HG03342 (cell line): ENCODE measurements at regions not wholly inside any gene's neighbourhood (a gene's known extent, or its start where the extent isn't known, plus 50 kb on each side); places are given as distances from the start of the nearest gene placed in this dataset.

ENCODE experiments used
- ATAC-seq: cut with Tn5 transposase; IDR thresholded peaks from one replicate; pipeline ENCODE4 v1.9.1; 2021; ENCODE audit warnings: mild to moderate bottlenecking, moderate library complexity; ENCODE audit not compliant: unreplicated experiment

GRCh38 chr21:32881458-32881857 is 109.9 kb upstream of the PAXBP1 start:
- no peak for ATAC-seq

GRCh38 chr21:32884062-32884461 is 112.5 kb upstream of the PAXBP1 start:
- ATAC-seq = no peak

- ATAC-seq = no peak
Measured at GRCh38 chr21:32886339-32886738, 114.8 kb upstream of the PAXBP1 start.

GRCh38 chr21:32887026-32887425 is 115.5 kb upstream of the PAXBP1 start:
- ATAC-seq = no peak

- ATAC-seq = no peak
Measured at GRCh38 chr21:32888971-32889370, 117.4 kb upstream of the PAXBP1 start.

- ATAC-seq = no peak
Measured at GRCh38 chr21:32889596-32889995, 118.0 kb upstream of the PAXBP1 start.

GRCh38 chr21:32894321-32894720 is 122.8 kb upstream of the PAXBP1 start:
- ATAC-seq = no peak

- ATAC-seq = no peak
Measured at GRCh38 chr21:32900814-32901213, 124.9 kb upstream of the OLIG2 start.

- ATAC-seq = no peak
Measured at GRCh38 chr21:32907521-32907920, 118.2 kb upstream of the OLIG2 start.

- ATAC-seq = no peak
Measured at GRCh38 chr21:32908534-32908933, 117.2 kb upstream of the OLIG2 start.

- ATAC-seq = no peak
Measured at GRCh38 chr21:32909393-32909792, 116.3 kb upstream of the OLIG2 start.

- ATAC-seq = no peak
Measured at GRCh38 chr21:32914424-32915039, 111.2 kb upstream of the OLIG2 start.

- ATAC-seq = no peak
Measured at GRCh38 chr21:32915099-32915498, 110.6 kb upstream of the OLIG2 start.

- no peak for ATAC-seq
Measured at GRCh38 chr21:32916088-32916487, 109.6 kb upstream of the OLIG2 start.

GRCh38 chr21:32916522-32917099 is 109.1 kb upstream of the OLIG2 start:
- ATAC-seq = no peak

GRCh38 chr21:32917362-32918135 is 108.2 kb upstream of the OLIG2 start:
- ATAC-seq = no peak

GRCh38 chr21:32918478-32919120 is 107.1 kb upstream of the OLIG2 start:
- no peak for ATAC-seq

GRCh38 chr21:32920474-32920873 is 105.3 kb upstream of the OLIG2 start:
- no peak for ATAC-seq

GRCh38 chr21:32921632-32922230 is 104.0 kb upstream of the OLIG2 start:
- no peak for ATAC-seq

GRCh38 chr21:32925098-32925497 is 100.6 kb upstream of the OLIG2 start:
- ATAC-seq = no peak

GRCh38 chr21:32929633-32930038 is 96.1 kb upstream of the OLIG2 start:
- no peak for ATAC-seq
